Neural crest cell (in vitro differentiated cells): ENCODE measurements at regions not wholly inside any gene's neighbourhood (a gene's known extent, or its start where the extent isn't known, plus 50 kb on each side); places are given as distances from the start of the nearest gene placed in this dataset.

Experiments used
- DNase-seq: peaks from one replicate; pipeline ENCODE4 v3.0.0; 2021; ENCODE audit warnings: low read depth, mixed read lengths, low spot score
- H3K27ac Mint-ChIP-seq: one replicate; pipeline ENCODE4 v1.8.0; 2021; ENCODE audit warnings: mild to moderate bottlenecking, mixed read lengths; ENCODE audit not compliant: unreplicated experiment
- H3K27me3 Mint-ChIP-seq: 2 replicates; pipeline ENCODE4 v1.8.0; 2021; ENCODE audit warnings: low read depth, mild to moderate bottlenecking, mixed read lengths
- H3K36me3 Mint-ChIP-seq: 2 replicates; pipeline ENCODE4 v1.8.0; 2021; ENCODE audit warnings: low read depth, mild to moderate bottlenecking, mixed read lengths
- H3K4me1 Mint-ChIP-seq: 2 replicates; pipeline ENCODE4 v1.8.0; 2021; ENCODE audit warnings: mixed read lengths
- H3K4me3 Mint-ChIP-seq: one replicate; pipeline ENCODE4 v1.8.0; 2021; ENCODE audit warnings: mild to moderate bottlenecking, mixed read lengths
- H3K9me3 Mint-ChIP-seq: 2 replicates; pipeline ENCODE4 v1.8.0; 2021; ENCODE audit warnings: mixed read lengths
- CTCF ChIP-seq: fragments of 200-600 bp; sonication (generic); conservative IDR thresholded peaks from 2 replicates; pipeline ENCODE4 v1.5.0; 2021; ENCODE audit warnings: antibody characterized with exemption, mild to moderate bottlenecking

GRCh38 chr5:144108131-144108530, 62.3 kb downstream of the YIPF5 start:
- H3K27me3 Mint-ChIP-seq: no peaks in the 10 kb centered on the region
- TF ChIP-seq CTCF: no peak
- no peaks in the 10 kb centered on the region for H3K4me1 Mint-ChIP-seq
- H3K36me3 Mint-ChIP-seq: no peaks in the 10 kb centered on the region
- no peak overlapping the region for H3K4me3 Mint-ChIP-seq
- H3K27ac Mint-ChIP-seq: no peak overlapping the region
- DNase-seq: no peak
- peaks cover 8% of the 10 kb centered on the region for H3K9me3 Mint-ChIP-seq
